Activated CD4-positive, alpha-beta T cell treated with anti-CD3 and anti-CD28 coated beads, Interleukin-2, Interleukin-6, amounts not matched to agents 100 ng/mL and 50 ng/mL, durations not matched to agents 16 hours and 8 hours (primary cell): ENCODE measurements at regions not wholly inside any gene's neighbourhood (a gene's known extent, or its start where the extent isn't known, plus 50 kb on each side); places are given as distances from the start of the nearest gene placed in this dataset.
"Not testable (repeated sequence)": the region's sequence is repeated elsewhere in the genome, so short reads cannot be mapped to it uniquely, and the experiment has no call there.

Experiments used
- DNase-seq: peaks from one replicate; pipeline ENCODE4 v3.0.0-alpha.2; 2020

GRCh38 chrX:96432647-96433046 lies 252.0 kb upstream of the DIAPH2 start:
- no peak for DNase-seq

- no peak for DNase-seq
Observed at GRCh38 chrX:96433409-96434077, 251.1 kb upstream of the DIAPH2 start.

DNA sequence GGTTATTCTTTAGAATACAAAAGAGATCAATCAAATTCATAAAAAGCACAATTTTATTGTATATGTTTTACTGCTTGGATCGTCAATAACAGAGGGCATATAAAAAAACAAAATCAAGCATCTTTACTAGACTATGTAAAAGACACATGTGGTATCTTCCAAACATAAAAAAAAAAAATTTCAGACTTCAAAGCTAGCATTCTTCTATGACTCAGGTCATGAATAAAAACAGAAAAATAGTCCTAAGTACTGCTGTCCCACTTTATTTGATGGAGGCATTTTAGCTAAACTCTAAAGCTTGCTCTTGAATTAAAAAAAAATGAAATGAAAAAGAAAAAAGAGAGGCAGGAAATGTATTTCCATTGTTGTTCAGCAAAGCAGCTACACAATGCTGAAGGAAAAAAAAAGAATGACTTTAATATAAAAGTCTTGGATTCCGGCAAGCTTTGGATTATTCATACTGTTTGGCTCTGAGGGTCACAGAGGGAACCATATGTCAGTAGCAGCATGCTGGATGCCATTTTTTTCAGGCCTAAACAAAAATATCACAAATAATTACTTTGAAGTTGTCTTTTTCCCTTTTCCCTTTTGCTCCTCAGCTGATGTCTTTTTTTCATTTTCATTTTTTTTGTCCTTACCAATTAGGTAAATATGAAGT lies 249.1 kb upstream of the DIAPH2 start:
- DNase-seq: no peak

GRCh38 chrX:96436105-96436504 lies 248.5 kb upstream of the DIAPH2 start:
- DNase-seq: no peak

DNA sequence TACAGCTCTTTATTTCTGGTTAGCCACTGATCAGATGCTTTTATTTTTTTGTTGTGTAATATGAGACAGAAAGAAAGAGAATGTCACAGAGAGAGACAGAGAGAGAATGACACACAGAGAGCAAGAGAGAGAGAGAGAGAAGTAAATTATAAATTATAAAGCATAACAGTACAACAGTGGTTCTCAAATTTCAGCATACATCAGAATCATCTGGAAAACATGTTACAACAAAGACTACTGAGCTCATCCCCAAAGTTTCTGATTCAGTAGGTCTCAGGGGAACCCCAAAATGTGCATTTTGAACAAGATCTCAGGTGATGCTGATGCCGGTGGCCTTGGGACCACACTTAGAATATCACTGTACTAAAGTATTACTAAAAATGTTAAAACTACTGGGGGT lies 245.8 kb upstream of the DIAPH2 start:
- no peak for DNase-seq

DNA sequence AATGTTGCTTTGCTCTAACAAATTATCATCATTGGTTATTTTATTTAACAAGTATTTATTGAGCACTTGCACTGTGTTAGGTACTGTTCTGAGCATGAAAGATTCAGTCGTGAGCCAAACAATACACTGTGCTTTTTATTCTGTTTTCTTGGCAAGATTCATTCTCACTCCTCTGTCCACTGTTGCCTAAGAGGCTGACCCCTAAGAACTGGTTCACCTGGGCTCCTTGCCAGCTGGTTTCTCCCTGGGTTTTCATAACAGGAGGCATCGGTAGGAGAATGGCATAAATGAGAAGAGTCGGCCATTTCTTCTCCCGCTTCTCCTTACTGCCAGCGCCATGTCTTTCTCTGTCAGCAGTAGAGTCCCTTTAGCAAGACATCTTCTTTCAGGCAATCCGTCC lies 243.7 kb upstream of the DIAPH2 start:
- DNase-seq: no peak

DNA sequence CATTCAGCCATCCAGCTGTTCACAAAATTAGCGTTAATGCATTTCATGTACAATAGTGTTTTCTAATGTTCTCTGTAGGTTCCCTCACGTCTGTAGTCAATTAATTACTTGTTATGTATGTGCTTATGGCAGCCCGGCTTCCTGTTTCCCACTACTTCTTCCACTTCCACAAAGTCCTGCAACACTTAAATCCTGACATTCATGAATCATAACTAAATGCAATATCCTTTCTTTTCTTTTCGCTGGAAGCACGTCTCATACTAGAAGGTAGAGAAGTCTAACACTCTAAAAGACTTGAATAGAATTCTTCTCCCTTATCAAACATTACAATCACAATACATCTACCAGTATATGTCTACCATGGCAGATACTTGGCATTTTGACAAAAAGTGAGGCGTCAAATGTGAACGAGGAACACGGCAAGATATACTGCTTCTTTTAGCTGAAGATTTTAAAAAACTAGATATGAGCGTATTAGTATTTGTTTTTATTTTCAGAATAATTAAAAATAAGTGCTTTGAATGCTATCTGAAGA lies 239.0 kb upstream of the DIAPH2 start:
- no peak for DNase-seq

DNA sequence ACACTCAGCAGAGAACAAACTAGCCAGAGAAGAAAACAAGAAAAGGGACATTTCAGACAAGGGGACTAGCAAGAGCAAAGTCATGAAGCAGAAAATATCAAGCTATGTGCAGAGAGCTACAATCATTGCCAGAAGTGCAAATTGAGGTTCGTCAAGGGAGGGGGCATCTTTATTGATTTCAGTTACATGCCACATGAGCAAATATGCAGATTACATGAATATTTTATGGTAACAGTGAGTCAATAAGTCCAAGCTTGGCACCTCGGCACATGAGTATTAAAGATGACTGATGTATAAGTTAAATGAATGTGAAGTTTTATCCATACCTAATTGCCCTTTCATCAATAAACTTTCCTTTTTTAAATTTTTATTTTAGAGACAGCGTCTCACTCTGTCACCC lies 238.1 kb upstream of the DIAPH2 start:
- DNase-seq: no peak

GRCh38 chrX:96447161-96447560 lies 237.5 kb upstream of the DIAPH2 start:
- DNase-seq: no peak

DNA sequence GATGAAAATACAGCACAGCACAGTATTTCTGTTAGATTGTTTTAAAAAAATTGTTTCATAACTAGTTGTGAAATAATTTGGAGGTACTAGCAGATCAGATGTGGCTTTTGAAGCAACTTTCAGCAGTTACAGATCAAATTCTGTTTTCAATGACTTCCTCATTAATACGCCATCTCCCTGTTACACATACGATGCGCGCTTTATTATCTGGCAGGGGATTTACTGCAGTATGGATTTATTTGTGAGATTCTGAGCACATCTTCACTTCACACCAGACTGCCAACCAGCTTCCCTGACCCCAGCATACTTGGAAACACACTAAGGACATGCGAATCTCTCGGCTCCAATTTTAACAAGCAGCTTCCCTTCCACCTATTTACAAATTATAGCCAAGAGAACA lies 235.5 kb upstream of the DIAPH2 start:
- no peak for DNase-seq

DNA sequence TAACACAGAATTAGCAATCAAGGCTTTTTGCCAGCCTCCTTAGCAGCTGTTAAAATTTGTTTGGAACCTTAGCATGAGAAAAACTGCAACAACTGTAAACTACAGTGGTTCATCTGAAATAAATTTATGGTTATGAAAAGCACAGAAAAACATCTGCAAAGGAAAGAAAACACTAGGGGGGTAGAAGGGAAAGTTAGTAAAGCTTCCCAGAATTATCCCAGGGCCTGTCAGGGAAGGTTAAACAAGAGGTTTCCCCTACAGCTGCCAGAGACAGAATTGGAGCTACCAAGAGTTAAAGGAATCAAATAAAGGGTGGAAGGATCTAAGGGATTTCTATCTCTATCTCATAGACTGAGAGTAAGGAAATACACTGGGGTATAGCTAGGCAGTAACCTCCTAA lies 234.7 kb upstream of the DIAPH2 start:
- DNase-seq: no peak

DNA sequence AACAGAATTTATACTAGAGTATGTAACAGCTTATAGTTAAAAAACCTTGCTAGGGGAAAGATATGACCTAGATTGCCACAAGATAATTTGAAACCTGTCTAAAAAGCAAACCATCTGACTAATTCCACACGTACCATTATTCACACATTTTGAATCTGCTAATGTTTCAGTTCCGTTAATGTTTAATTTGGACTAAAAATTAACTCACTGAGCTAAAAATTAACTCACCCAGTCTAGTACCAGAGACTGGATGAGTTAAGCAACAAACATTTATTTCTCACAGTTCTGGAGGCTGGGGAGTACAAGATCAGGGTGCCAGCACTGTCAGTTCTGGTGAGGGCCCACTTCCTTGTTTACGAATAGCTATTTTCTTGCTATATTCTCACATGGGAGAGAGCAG lies 231.5 kb upstream of the DIAPH2 start:
- DNase-seq: peak; percentile 4

- peak; percentile 16 for DNase-seq
Observed at GRCh38 chrX:96455078-96455477, 229.6 kb upstream of the DIAPH2 start.

DNA sequence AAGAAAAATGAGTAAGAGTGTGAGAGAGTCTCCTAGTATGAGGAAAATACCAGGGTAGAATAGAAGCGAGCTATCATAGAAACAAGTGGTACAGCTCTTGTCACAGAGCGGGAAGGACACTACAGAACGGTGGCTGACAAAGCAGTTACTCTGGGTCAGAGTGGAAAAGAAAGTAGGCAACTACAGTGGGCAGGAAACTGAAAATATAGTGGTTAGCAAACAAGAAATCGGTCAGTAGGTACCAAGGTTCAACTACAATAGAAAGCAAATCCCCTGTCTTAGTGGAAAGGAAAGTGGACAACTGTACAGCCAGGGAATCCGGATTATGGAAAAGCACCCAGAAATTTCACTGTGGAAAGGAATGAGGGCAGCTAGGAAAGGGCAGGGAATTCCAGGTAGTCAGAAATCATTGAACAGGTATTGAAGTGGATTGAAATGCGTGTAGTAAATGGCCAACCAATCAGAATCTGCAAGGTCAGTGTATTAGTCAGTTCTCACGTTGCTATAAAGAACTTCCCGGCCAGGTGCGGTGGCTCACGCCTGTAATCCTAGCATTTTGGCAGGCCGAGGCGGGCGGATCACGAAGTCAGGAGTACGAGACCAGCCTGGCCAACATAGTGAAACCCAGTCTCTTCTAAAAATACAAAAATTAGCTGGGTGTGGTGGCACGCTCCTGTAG lies 219.6 kb upstream of the DIAPH2 start:
- DNase-seq: no peak

DNA sequence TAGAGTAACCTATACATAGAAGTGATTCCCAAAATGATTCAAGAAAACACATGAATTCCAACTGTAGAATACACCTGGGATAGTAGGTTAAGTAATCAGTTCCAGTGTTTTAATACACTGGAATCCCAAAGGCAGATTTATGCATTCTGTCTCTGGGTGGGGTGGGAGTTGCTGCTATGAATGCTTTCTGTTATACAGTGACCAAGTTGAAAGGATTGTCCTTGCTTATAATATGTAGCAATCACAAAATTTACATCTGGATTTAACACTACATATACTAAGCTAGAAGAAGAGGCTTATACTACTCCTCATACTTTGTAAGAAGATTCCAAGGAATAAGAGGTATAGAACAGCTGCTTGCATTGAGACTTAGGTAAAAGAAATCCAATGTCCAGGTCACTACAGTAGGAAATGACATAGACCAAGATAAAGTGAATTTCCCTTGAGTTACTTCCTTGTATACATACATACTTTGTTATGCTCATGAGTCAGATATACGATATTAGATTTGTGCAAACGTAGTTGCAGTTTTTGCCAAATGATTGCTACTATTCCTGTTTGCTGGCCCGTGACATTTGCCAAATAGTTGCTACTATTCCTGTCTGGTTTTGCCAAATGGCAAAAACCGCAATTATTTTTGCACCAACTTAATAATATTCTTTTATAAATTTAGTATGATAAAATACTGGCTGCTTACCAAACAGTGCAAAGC lies 210.5 kb upstream of the DIAPH2 start:
- DNase-seq: no peak

DNA sequence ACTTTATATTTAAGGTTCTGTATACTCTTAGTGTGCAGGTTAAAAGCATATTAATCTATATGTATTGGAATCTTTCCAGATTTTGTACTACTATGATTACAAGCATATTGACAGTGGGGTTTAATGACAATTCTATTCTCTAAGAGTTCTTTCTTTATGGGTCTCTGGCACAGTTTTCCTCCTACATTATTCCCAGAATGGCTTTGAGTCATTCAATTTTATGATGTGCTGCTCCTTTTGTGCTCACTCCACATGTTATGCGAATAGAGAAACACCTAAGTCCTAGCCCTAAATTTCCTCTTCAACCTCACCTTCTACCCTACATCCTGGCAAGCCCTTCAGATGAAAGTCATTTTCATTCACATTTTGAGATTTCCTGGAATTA lies 209.9 kb upstream of the DIAPH2 start:
- no peak for DNase-seq

- no peak for DNase-seq
Observed at GRCh38 chrX:96480081-96480480, 204.6 kb upstream of the DIAPH2 start.

DNA sequence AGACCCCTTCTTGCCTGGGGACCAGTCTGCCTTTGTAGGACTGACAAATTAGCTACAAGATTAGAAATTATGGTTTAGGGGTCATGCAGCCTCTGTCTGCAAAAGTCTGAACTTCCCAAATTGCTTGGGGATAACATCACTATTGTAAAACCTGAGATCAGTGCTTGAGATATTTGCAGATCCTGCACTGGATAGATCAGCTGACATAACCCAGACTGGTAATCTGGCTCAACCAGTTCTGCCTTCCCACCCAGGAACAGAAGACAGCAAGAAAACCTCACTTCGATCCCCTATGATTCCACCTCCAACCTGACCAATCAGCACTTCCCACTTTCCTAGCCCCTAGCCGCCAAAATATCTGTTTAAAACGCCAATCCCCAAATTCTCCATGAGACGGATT lies 202.8 kb upstream of the DIAPH2 start:
- DNase-seq: no peak

GRCh38 chrX:96483647-96484160 lies 200.9 kb upstream of the DIAPH2 start:
- DNase-seq: no peak

DNA sequence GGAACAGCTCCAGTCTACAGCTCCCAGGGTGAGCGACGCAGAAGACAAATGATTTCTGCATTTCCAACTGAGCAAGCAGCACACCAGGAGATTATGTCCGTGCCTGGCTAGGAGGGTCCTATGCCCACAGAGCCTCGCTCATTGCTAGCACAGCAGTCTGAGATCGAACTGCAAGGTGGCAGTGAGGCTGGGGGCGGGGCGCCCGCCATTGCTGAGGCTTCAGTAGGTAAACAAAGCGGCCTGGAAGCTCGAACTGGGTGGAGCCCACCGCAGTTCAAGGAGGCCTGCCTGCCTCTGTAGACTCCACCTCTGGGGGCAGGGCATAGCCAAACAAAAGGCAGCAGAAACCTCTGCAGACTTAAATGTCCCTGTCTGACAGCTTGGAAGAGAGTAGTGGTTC lies 198.0 kb upstream of the DIAPH2 start:
- DNase-seq: not testable (repeated sequence)

GRCh38 chrX:96502507-96502906 lies 182.1 kb upstream of the DIAPH2 start:
- no peak for DNase-seq

DNA sequence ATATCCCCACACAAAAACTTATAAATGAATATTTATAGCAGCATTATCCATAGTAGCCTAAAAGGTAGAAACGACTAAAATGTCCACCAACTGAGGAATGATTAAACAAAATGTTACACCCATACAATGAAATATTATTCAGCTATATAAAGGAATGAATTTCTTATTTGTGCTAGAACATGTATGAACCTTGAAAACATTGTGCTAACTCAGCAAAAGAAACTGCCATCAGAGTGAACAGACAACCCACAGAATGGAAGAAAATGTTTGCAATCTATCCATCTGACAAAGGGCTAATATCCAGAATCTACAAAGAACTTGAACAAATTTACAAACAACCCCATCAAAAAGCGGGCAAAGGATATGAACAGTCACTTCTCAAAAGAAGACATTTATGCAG lies 155.3 kb upstream of the DIAPH2 start:
- DNase-seq: not testable (repeated sequence)

GRCh38 chrX:96538104-96538725 lies 146.4 kb upstream of the DIAPH2 start:
- no peak for DNase-seq
